ENCODE measurements at regions not wholly inside any gene's neighbourhood (a gene's known extent, or its start where the extent isn't known, plus 50 kb on each side); places are given as distances from the start of the nearest gene placed in this dataset.

GRCh38 chr14:53766601-53767000, 190.0 kb downstream of the BMP4 start:
- no peak for DNase-seq
- Mint-ChIP-seq H3K4me3 (no peak overlapping the region), H3K27ac (no peak overlapping the region), H3K27me3 (ENCODE audit: insufficient read depth) (peaks cover 2% of the 10 kb centered on the region), H3K36me3 (ENCODE audit: low read depth) (no peaks in the 10 kb centered on the region; the same call in 1 of the 2 replicates), H3K9me3 (peaks cover 4% of the 10 kb centered on the region; the same call in 1 of the 2 replicates), H3K4me1 (ENCODE audit: low read depth) (no peaks in the 10 kb centered on the region)
- TF ChIP-seq CTCF (IDR thresholded peaks at IDR 0.05): no peak

DNA sequence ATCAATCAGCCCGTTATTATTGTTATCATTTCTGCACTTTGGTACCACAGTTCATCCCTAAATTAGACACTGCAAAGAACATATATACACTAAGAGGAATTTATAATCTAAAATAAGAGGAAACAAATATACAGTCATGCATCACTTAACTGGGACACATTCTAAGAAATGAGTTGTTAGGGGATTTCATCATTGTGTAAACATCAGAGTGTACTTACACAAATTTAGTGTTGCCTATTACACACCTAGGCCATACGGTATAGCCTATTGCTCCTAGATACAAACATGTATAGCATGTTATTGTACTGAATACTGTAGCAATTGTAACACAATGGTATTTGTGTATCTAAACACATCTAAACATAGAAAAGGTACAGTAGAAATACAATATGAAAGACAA, 190.5 kb downstream of the BMP4 start:
- H3K27ac Mint-ChIP-seq: no peak overlapping the region
- peaks cover 2% of the 10 kb centered on the region for H3K27me3 Mint-ChIP-seq (ENCODE audit: insufficient read depth)
- no peaks in the 10 kb centered on the region for H3K4me1 Mint-ChIP-seq (ENCODE audit: low read depth)
- no peaks in the 10 kb centered on the region; the same call in 1 of the 2 replicates for H3K36me3 Mint-ChIP-seq (ENCODE audit: low read depth)
- DNase-seq: no peak
- no peak for TF ChIP-seq CTCF (IDR thresholded peaks at IDR 0.05)
- no peak overlapping the region for H3K4me3 Mint-ChIP-seq
- H3K9me3 Mint-ChIP-seq: peaks cover 4% of the 10 kb centered on the region; the same call in 1 of the 2 replicates

GRCh38 chr14:53764846-53765245, 191.8 kb downstream of the BMP4 start:
- no peak for TF ChIP-seq CTCF (IDR thresholded peaks at IDR 0.05)
- Mint-ChIP-seq H3K27ac (no peak overlapping the region), H3K4me1 (ENCODE audit: low read depth) (no peaks in the 10 kb centered on the region), H3K27me3 (ENCODE audit: insufficient read depth) (peaks cover 2% of the 10 kb centered on the region), H3K4me3 (no peak overlapping the region), H3K9me3 (peaks cover 4% of the 10 kb centered on the region; the same call in 1 of the 2 replicates), H3K36me3 (ENCODE audit: low read depth) (no peaks in the 10 kb centered on the region; the same call in 1 of the 2 replicates)
- no peak for DNase-seq

GRCh38 chr14:53758141-53758540, 198.5 kb downstream of the BMP4 start:
- H3K4me3 Mint-ChIP-seq: no peak overlapping the region
- no peak for TF ChIP-seq CTCF (IDR thresholded peaks at IDR 0.05)

GRCh38 chr14:53757732-53758131, 198.9 kb downstream of the BMP4 start:
- no peak overlapping the region for H3K27ac Mint-ChIP-seq
- H3K9me3 Mint-ChIP-seq: peaks cover 5% of the 10 kb centered on the region; the same call in 1 of the 2 replicates
- H3K4me1 Mint-ChIP-seq (ENCODE audit: low read depth): no peaks in the 10 kb centered on the region
- H3K27me3 Mint-ChIP-seq (ENCODE audit: insufficient read depth): peaks cover 6% of the 10 kb centered on the region; the same call in 1 of the 2 replicates
- no peak for TF ChIP-seq CTCF (IDR thresholded peaks at IDR 0.05)
- no peaks in the 10 kb centered on the region for H3K36me3 Mint-ChIP-seq (ENCODE audit: low read depth)
- no peak overlapping the region for H3K4me3 Mint-ChIP-seq
- no peak for DNase-seq

More at GRCh38 chr14:53758141-53758540, 198.5 kb downstream of the BMP4 start:
- H3K4me1 Mint-ChIP-seq (ENCODE audit: low read depth): no peaks in the 10 kb centered on the region
- no peaks in the 10 kb centered on the region for H3K36me3 Mint-ChIP-seq (ENCODE audit: low read depth)
- peaks cover 5% of the 10 kb centered on the region; the same call in 1 of the 2 replicates for H3K9me3 Mint-ChIP-seq
- no peak overlapping the region for H3K27ac Mint-ChIP-seq
- H3K27me3 Mint-ChIP-seq (ENCODE audit: insufficient read depth): peaks cover 5% of the 10 kb centered on the region; the same call in 1 of the 2 replicates
- DNase-seq: no peak

Data from HFFc6 (cell line).